HCT116 (cell line): ENCODE measurements at regions not wholly inside any gene's neighbourhood (a gene's known extent, or its start where the extent isn't known, plus 50 kb on each side); places are given as distances from the start of the nearest gene placed in this dataset.
"Not testable (repeated sequence)": the region's sequence is repeated elsewhere in the genome, so short reads cannot be mapped to it uniquely, and the experiment has no call there.

Experiments used
- ATAC-seq: fragments of 200-7000 bp; cut with Tn5 transposase; 2 replicates; pipeline ENCODE4 v1.9.1; 2020; ENCODE audit warnings: mild to moderate bottlenecking, moderate library complexity
- BruUV-seq: library from RNA; stranded (reverse); fragments of 400-500 nt; replicated peaks from 2 replicates; lab custom pipeline; 2021; lab: Mats Ljungman, UMichigan
- CTCF ChIA-PET: fragments of 300-600 bp; sonication (Branson Sonifier 250); formaldehyde crosslinking; loops from one replicate; lab custom pipeline; 2021; ENCODE audit warnings: antibody characterized with exemption; lab: Charles Lee
- POLR2A ChIA-PET: fragments of 300-600, 350-600 bp; sonication (Branson Sonifier 250); formaldehyde crosslinking; loops from one replicate; lab custom pipeline; 2021; ENCODE audit warnings: antibody characterized with exemption; lab: Charles Lee
- RAD21 ChIA-PET, 2 experiments: fragments of 300-600 bp; sonication (Branson Sonifier 250); formaldehyde crosslinking; loops; one replicate each; lab custom pipeline; 2023; ENCODE audit warnings: low total read pairs in 2 of 2; ENCODE audit not compliant: uncharacterized antibody in 2 of 2, unreplicated experiment in 2 of 2, low non-redundant PET in 1 of 2; lab: Charles Lee
- DNase-seq: peaks from one replicate; pipeline ENCODE4 v3.0.0-alpha.2; 2010; ENCODE audit warnings: low read depth, low spot score
- H2AFZ ChIP-seq: fragments of 200-600 bp; shearing (Covaris generic), sonication (generic); 2 replicates; pipeline ENCODE4 v1.6.1; 2017; ENCODE audit warnings: low read depth, mixed run types, mixed read lengths, antibody characterized with exemption, low read length; ENCODE audit not compliant: poor library complexity, severe bottlenecking
- H3K27ac ChIP-seq: 2 replicates; pipeline ENCODE4 v1.5.1; 2012; ENCODE audit warnings: low read depth, low read length
- H3K27me3 ChIP-seq: fragments of 200-600 bp; sonication (generic); 2 replicates; pipeline ENCODE4 v1.6.1; 2016; ENCODE audit warnings: mixed run types, low read length, mixed read lengths; ENCODE audit not compliant: insufficient read depth
- H3K36me3 ChIP-seq, 2 experiments: fragments of 200-500 bp in 1 of 2; fragments of 200-600 bp in 1 of 2; sonication (Bioruptor generic) in 1 of 2; sonication (generic) in 1 of 2; 2 replicates each; pipeline versions ENCODE4 v1.5.1 to v1.6.1; 2014 to 2016; ENCODE audit warnings: low read length in 2 of 2, inconsistent platforms in 1 of 2, mixed read lengths in 1 of 2, mixed run types in 1 of 2; ENCODE audit not compliant: insufficient read depth in 2 of 2, control insufficient read depth in 1 of 2
- H3K4me1 ChIP-seq, 2 experiments: fragments of 200-600 bp in 1 of 2; sonication (generic) in 1 of 2; 2 replicates each; pipeline versions ENCODE4 v1.5.1 to v1.6.1; 2012 to 2017; ENCODE audit warnings: low read length in 2 of 2, inconsistent platforms in 1 of 2, mild to moderate bottlenecking in 1 of 2, mixed read lengths in 1 of 2, mixed run types in 1 of 2, moderate library complexity in 1 of 2; ENCODE audit not compliant: insufficient read depth in 2 of 2, control insufficient read depth in 1 of 2
- H3K4me2 ChIP-seq: fragments of 200-600 bp; sonication (generic); 2 replicates; pipeline ENCODE4 v1.6.1; 2017; ENCODE audit warnings: mixed run types, low read length, mixed read lengths
- H3K4me3 ChIP-seq, 2 experiments: fragments of 200-600 bp in 1 of 2; sonication (generic) in 1 of 2; replicated peaks in 1 of 2; 2 replicates each; pipeline ENCODE4 v1.5.1; 2011 to 2016; ENCODE audit warnings: low read length in 2 of 2, control low read depth in 1 of 2, low read depth in 1 of 2, mild to moderate bottlenecking in 1 of 2, mixed read lengths in 1 of 2, mixed run types in 1 of 2
- H3K79me2 ChIP-seq: fragments of 200-600 bp; sonication (generic); 2 replicates; pipeline ENCODE4 v1.6.1; 2017; ENCODE audit warnings: mild to moderate bottlenecking, mixed run types, low read length, moderate library complexity, mixed read lengths; ENCODE audit not compliant: insufficient read depth
- H3K9ac ChIP-seq: fragments of 200-600 bp; sonication (generic); 2 replicates; pipeline ENCODE4 v1.6.1; 2016; ENCODE audit warnings: low read length, mixed read lengths
- H3K9me2 ChIP-seq: fragments of 200-600 bp; sonication (generic), shearing (Covaris generic); 2 replicates; pipeline ENCODE4 v1.6.1; 2017; ENCODE audit warnings: mixed run types, mild to moderate bottlenecking, moderate library complexity; ENCODE audit not compliant: insufficient read depth
- H3K9me3 ChIP-seq, 2 experiments: fragments of 200-500 bp in 1 of 2; fragments of 200-600 bp in 1 of 2; sonication (Bioruptor generic) in 1 of 2; sonication (generic) in 1 of 2; 2 replicates each; pipeline ENCODE4 v1.6.1; 2014 to 2017; ENCODE audit warnings: low read length in 2 of 2, mixed read lengths in 2 of 2, inconsistent platforms in 1 of 2, low read depth in 1 of 2, mild to moderate bottlenecking in 1 of 2, mixed run types in 1 of 2, moderate library complexity in 1 of 2; ENCODE audit not compliant: control insufficient read depth in 1 of 2, insufficient read depth in 1 of 2
- H4K20me1 ChIP-seq: fragments of 200-600 bp; sonication (generic), shearing (Covaris generic); 2 replicates; pipeline ENCODE4 v1.6.1; 2017; ENCODE audit warnings: mixed run types, mild to moderate bottlenecking, moderate library complexity; ENCODE audit not compliant: insufficient read depth
- POLR2AphosphoS5 ChIP-seq: IDR thresholded peaks from 2 replicates; pipeline ENCODE4 v1.6.1; 2011; ENCODE audit warnings: mild to moderate bottlenecking, low read depth, low read length, moderate library complexity
- RAD21 ChIP-seq: IDR thresholded peaks from 2 replicates; pipeline ENCODE4 v1.6.1; 2012; ENCODE audit warnings: low read depth, mild to moderate bottlenecking
- SP1 ChIP-seq: IDR thresholded peaks from 2 replicates; pipeline ENCODE4 v1.6.1; 2012; ENCODE audit warnings: low read depth
- TCF7L2 ChIP-seq: IDR thresholded peaks from 2 replicates; pipeline ENCODE4 v1.7.0; 2011; ENCODE audit warnings: borderline replicate concordance, inconsistent platforms; ENCODE audit not compliant: insufficient read depth, insufficient read length; ENCODE audit errors: extremely low read depth
- YY1 ChIP-seq: IDR thresholded peaks from 2 replicates; pipeline ENCODE4 v1.6.1; 2011; ENCODE audit warnings: low read length, low read depth, moderate library complexity, mild to moderate bottlenecking; ENCODE audit not compliant: insufficient replicate concordance; ENCODE audit errors: extremely low read depth
- intact Hi-C: fragments of 100-400 bp; cut with micrococcal nuclease; formaldehyde crosslinking; loops from 2 replicates; pipeline ENCODE4 v1.10.0; 2022
- TF ChIP-seq, protein P1 (sequence below), 3 experiments: fragments of 200-600 bp in 1 of 3; sonication (generic) in 1 of 3; IDR thresholded peaks in 2 of 3; conservative IDR thresholded peaks in 1 of 3; 2 replicates each; pipeline ENCODE4 v1.5.1; 2012 to 2017; ENCODE audit warnings: low read depth in 2 of 3, low read length in 2 of 3, antibody characterized with exemption in 1 of 3, borderline replicate concordance in 1 of 3, control low read depth in 1 of 3, mild to moderate bottlenecking in 1 of 3, mixed read lengths in 1 of 3, mixed run types in 1 of 3, moderate library complexity in 1 of 3; ENCODE audit not compliant: insufficient read depth in 1 of 3
- TF ChIP-seq, protein P2 (sequence below): IDR thresholded peaks from 2 replicates; pipeline ENCODE4 v1.6.1; 2012

DNA sequence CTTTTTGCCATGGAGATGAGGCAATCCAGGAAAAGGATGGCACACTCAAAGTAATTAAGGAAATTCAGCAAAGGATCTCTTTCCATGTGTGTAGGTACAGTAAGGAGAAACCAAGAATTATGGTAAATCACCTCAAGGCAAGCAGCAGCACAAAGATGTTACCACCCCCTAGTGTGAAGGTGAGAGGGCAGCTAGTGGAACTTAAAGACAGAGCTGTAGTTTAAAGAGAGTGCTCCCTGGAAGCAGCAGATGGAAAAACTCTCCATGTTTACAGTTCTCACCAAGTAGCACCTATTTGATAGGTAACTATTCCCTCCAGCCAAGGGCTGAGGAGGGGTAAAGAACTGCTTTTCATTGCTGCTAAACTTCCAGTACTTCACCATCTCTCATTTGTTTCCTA, 860.4 kb upstream of the CRIM1 start:
- no peak for ATAC-seq
- POLR2A ChIA-PET, result no interaction called here

DNA sequence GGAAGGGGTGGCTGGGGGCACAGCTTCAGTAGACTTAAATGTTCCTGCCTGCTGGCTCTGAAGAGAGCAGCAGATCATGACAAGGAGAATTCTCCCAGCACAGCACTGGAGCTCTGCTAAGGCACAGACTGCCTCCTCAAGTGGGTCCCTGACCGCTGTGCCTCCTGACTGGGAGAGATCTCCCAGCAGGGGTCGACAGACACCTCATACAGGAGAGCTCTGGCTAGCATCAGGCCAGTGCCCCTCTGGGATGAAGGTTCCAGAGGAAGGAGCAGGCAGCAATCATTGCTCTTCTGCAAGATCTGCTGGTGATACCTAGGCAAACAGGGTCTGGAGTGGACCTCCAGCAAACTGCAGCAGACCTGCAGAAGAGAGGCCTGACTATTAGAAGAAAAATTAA, 877.5 kb upstream of the CRIM1 start:
- CTCF ChIA-PET, POLR2A ChIA-PET: not testable (repeated sequence)

More for the DNA sequence above, 860.4 kb upstream of the CRIM1 start:
- no peak overlapping the region for H3K27ac ChIP-seq
- H3K4me3 ChIP-seq, result no peak overlapping the region
- H3K79me2 ChIP-seq, result no peaks in the 10 kb centered on the region
- H3K9ac ChIP-seq, result no peak overlapping the region
- BruUV-seq, result no TSS peak
- H4K20me1 ChIP-seq, result no peaks in the 10 kb centered on the region
- no peak overlapping the region for H3K4me2 ChIP-seq
- no peak for DNase-seq
- intact Hi-C loops, result no loop called here
- no peaks in the 10 kb centered on the region for H3K27me3 ChIP-seq
- CTCF ChIA-PET, result no interaction called here
- H3K9me2 ChIP-seq, result no peaks in the 10 kb centered on the region
- RAD21 ChIA-PET, result no interaction called here
- no peaks in the 10 kb centered on the region for H3K36me3 ChIP-seq
- H3K4me1 ChIP-seq, result no peaks in the 10 kb centered on the region
- peaks cover 4 to 8% of the 10 kb centered on the region in 2 experiments; a peak in 2 of 4 replicates for H3K9me3 ChIP-seq
- TF ChIP-seq RAD21, result no peak
- TF ChIP-seq, protein P1, sequence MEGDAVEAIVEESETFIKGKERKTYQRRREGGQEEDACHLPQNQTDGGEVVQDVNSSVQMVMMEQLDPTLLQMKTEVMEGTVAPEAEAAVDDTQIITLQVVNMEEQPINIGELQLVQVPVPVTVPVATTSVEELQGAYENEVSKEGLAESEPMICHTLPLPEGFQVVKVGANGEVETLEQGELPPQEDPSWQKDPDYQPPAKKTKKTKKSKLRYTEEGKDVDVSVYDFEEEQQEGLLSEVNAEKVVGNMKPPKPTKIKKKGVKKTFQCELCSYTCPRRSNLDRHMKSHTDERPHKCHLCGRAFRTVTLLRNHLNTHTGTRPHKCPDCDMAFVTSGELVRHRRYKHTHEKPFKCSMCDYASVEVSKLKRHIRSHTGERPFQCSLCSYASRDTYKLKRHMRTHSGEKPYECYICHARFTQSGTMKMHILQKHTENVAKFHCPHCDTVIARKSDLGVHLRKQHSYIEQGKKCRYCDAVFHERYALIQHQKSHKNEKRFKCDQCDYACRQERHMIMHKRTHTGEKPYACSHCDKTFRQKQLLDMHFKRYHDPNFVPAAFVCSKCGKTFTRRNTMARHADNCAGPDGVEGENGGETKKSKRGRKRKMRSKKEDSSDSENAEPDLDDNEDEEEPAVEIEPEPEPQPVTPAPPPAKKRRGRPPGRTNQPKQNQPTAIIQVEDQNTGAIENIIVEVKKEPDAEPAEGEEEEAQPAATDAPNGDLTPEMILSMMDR (IDR thresholded peaks at IDR 0.05 in 2 of 3, conservative IDR thresholded peaks at IDR 0.05 in 1 of 3; ENCODE audit: borderline replicate concordance in 1 of 3, insufficient read depth in 1 of 3, low read depth in 2 of 3, low read length in 2 of 3), result no peak
- no peak for TF ChIP-seq TCF7L2
- TF ChIP-seq, protein P2, sequence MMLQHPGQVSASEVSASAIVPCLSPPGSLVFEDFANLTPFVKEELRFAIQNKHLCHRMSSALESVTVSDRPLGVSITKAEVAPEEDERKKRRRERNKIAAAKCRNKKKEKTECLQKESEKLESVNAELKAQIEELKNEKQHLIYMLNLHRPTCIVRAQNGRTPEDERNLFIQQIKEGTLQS, result no peak
- TF ChIP-seq SP1, result no peak
- TF ChIP-seq YY1, result no peak
- TF ChIP-seq POLR2AphosphoS5, result no peak
- no peak overlapping the region for H2AFZ ChIP-seq

More for the DNA sequence above, 877.5 kb upstream of the CRIM1 start:
- DNase-seq, H3K4me2 ChIP-seq, H3K79me2 ChIP-seq, H3K9me3 ChIP-seq, BruUV-seq, ATAC-seq, H3K27ac ChIP-seq, H3K27me3 ChIP-seq, intact Hi-C loops, H3K9ac ChIP-seq, H4K20me1 ChIP-seq, H3K4me3 ChIP-seq, H3K36me3 ChIP-seq, H3K4me1 ChIP-seq, RAD21 ChIA-PET, H3K9me2 ChIP-seq, H2AFZ ChIP-seq: not testable (repeated sequence)
